ENCODE measurements at regions not wholly inside any gene's neighbourhood (a gene's known extent, or its start where the extent isn't known, plus 50 kb on each side); places are given as distances from the start of the nearest gene placed in this dataset.

DNA sequence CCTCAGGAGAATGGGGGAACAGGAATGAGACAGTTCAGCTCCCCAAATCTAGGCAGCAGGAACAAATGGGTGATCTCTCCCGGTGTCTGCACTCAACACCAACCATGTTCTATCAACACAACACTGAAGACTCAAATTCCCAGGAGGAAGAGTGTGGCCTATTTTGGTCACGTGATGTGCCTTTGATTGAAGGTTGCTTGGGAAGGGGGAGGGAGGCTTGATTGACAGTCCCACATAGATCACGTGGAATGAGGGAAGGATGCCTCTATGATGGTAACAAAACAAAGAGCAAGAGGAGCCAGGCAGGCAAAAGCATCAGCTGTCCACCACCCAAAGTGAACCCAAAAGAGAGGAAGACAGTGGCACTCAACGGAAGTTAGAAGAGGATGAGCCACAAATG lies 364.8 kb downstream of the KIF16B start:
- Histone ChIP-seq H3K36me3 (ENCODE audit: control insufficient read depth, insufficient read depth, low read length) (no peaks in the 10 kb centered on the region), H2AFZ (replicated peaks; ENCODE audit: low read length, poor library complexity) (no peak overlapping the region), H3K4ac (ENCODE audit: low read depth, low read length) (no peak overlapping the region), H3K56ac (ENCODE audit: extremely low read depth, insufficient read depth, low read length) (no peak overlapping the region), H3K27me3 (ENCODE audit: control insufficient read depth, insufficient read depth, low read length) (no peaks in the 10 kb centered on the region), H2AK5ac (ENCODE audit: low read depth, low read length) (no peak overlapping the region), H3K23ac (ENCODE audit: low read depth, low read length) (no peak overlapping the region), H3K4me2 (ENCODE audit: low read depth, low read length) (no peak overlapping the region), H3K4me1 (ENCODE audit: control insufficient read depth, insufficient read depth, low read length) (no peaks in the 10 kb centered on the region), H3K4me3 (ENCODE audit: insufficient read depth, low read depth, low read length) (no peak overlapping the region), H3K9me1 (ENCODE audit: insufficient read depth, low read length) (no peaks in the 10 kb centered on the region), H3K27ac (ENCODE audit: insufficient read depth, low read length) (no peak overlapping the region), H3K79me1 (ENCODE audit: low read depth in 1 of 2, low read length in 2 of 2) (no peaks in the 10 kb centered on the region), H4K91ac (ENCODE audit: insufficient read depth, low read depth, low read length) (no peak overlapping the region), H3K9ac (ENCODE audit: low read depth, low read length) (no peak overlapping the region), H3K18ac (ENCODE audit: low read depth, low read length) (no peak overlapping the region), H2BK120ac (ENCODE audit: low read depth, low read length) (no peak overlapping the region), H4K8ac (ENCODE audit: low read depth in 2 of 2, low read length in 2 of 2) (no peak overlapping the region), H4K5ac (ENCODE audit: low read depth, low read length) (no peak overlapping the region), H2BK15ac (ENCODE audit: low read depth, low read length) (no peak overlapping the region), H2BK20ac (ENCODE audit: low read depth, low read length) (no peak overlapping the region), H2BK5ac (ENCODE audit: low read depth, low read length, poor library complexity, severe bottlenecking) (no peak overlapping the region), H3K9me3 (ENCODE audit: control insufficient read depth, insufficient read depth, low read length) (peaks cover 14% of the 10 kb centered on the region), H4K20me1 (ENCODE audit: insufficient read depth, low read length) (no peaks in the 10 kb centered on the region), H2AK9ac (replicated peaks; ENCODE audit: low read depth, low read length, poor library complexity) (no peak overlapping the region), H3K14ac (replicated peaks; ENCODE audit: low read depth, low read length) (no peak overlapping the region)
- CTCF ChIA-PET = no interaction called here
- no TSS peak for BruUV-seq (replicated peaks)
- no peak for ATAC-seq (ENCODE audit: low read depth)
- no peak for DNase-seq
- no CpG with 5 or more reads among the region's 4 CpGs for WGBS, 2 experiments (ENCODE audit: extremely low coverage in 2 of 2, insufficient read length in 1 of 2)
- in situ Hi-C loops (cut with MboI; ENCODE audit: low sequenced_read_pairs) (no loop called here), dilution Hi-C loops (cut with HindIII; ENCODE audit: low sequenced_read_pairs, unreplicated experiment) (no loop called here), intact Hi-C loops (cut with micrococcal nuclease) (no loop called here)
- TF ChIP-seq MXI1 (IDR thresholded peaks at IDR 0.05; ENCODE audit: borderline replicate concordance, low read depth, low read length) = no peak
- no peak for TF ChIP-seq RCOR1 (IDR thresholded peaks at IDR 0.05; ENCODE audit: insufficient replicate concordance, low read length)
- no peak for TF ChIP-seq RAD21 (IDR thresholded peaks at IDR 0.05; ENCODE audit: low read length)
- no peak for TF ChIP-seq MAZ (IDR thresholded peaks at IDR 0.05; ENCODE audit: borderline replicate concordance, low read depth, low read length)
- TF ChIP-seq CHD1 (IDR thresholded peaks at IDR 0.05; ENCODE audit: low read depth, low read length) = no peak
- TF ChIP-seq SMC3 (IDR thresholded peaks at IDR 0.05; ENCODE audit: low read depth, low read length) = no peak
- POLR2A ChIA-PET (ENCODE audit: unreplicated experiment) = no interaction called here
